MM.1S (cell line): ENCODE measurements at regions not wholly inside any gene's neighbourhood (a gene's known extent, or its start where the extent isn't known, plus 50 kb on each side); places are given as distances from the start of the nearest gene placed in this dataset.

ENCODE experiments used
- CTCF ChIP-seq: fragments of 300-600 bp; sonication (generic); IDR thresholded peaks from 2 replicates; pipeline ENCODE4 v1.5.1; 2016; ENCODE audit warnings: antibody characterized with exemption, low read length, mixed read lengths
- EZH2 ChIP-seq: fragments of 300-600 bp; sonication (generic); optimal IDR thresholded peaks from 2 replicates; pipeline ENCODE3; 2017; ENCODE audit warnings: low read depth, mild to moderate bottlenecking, antibody characterized with exemption, low read length, mixed read lengths
- EZH2phosphoT487 ChIP-seq: fragments of 300-600 bp; sonication (generic); IDR thresholded peaks from 2 replicates; pipeline ENCODE4 v1.6.1; 2018; ENCODE audit warnings: antibody characterized with exemption, low read length

DNA sequence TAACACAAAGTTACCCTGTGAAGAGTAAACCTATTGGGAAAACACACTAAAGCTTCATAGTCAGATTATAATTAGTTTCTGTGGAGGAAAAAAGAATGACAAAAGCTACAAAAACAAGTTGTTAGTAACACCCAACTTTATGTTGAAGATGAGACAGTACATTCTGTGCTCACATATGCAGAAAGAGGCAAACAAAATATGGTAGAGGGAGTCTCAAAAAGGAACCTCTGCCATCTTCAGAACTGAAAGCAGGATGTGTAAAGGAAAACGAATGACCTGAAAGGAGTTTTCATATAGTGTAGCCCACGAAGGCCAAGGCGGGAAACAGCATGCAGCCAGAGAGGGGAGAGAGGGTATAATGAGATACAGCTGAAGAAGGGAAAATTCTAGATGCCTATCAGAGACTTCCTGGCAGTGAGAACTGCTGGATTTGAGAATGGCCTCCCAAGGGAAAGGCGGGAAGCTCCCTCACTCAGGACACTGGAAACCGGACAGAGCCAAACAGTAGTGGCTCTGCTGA is 84.1 kb upstream of the HEY2 start:
- TF ChIP-seq CTCF (no peak), EZH2phosphoT487 (no peak), EZH2 (no peak)
